Endothelial cell (in vitro differentiated cells): ENCODE measurements at regions not wholly inside any gene's neighbourhood (a gene's known extent, or its start where the extent isn't known, plus 50 kb on each side); places are given as distances from the start of the nearest gene placed in this dataset.

Source experiments
- DNase-seq: peaks from one replicate; pipeline ENCODE4 v3.0.0; 2021; ENCODE audit warnings: low spot score
- H3K27ac Mint-ChIP-seq: one replicate; pipeline ENCODE4 v1.8.0; 2021; ENCODE audit warnings: mixed read lengths, inconsistent platforms; ENCODE audit not compliant: unreplicated experiment
- H3K27me3 Mint-ChIP-seq: one replicate; pipeline ENCODE4 v1.8.0; 2021; ENCODE audit warnings: mild to moderate bottlenecking, moderate library complexity, mixed read lengths, inconsistent platforms; ENCODE audit not compliant: unreplicated experiment
- H3K36me3 Mint-ChIP-seq: one replicate; pipeline ENCODE4 v1.8.0; 2021; ENCODE audit warnings: mild to moderate bottlenecking, low read depth, mixed read lengths, inconsistent platforms; ENCODE audit not compliant: unreplicated experiment
- H3K4me1 Mint-ChIP-seq: one replicate; pipeline ENCODE4 v1.8.0; 2021; ENCODE audit warnings: mild to moderate bottlenecking, mixed read lengths, inconsistent platforms; ENCODE audit not compliant: unreplicated experiment
- H3K4me3 Mint-ChIP-seq: one replicate; pipeline ENCODE4 v1.8.0; 2021; ENCODE audit warnings: mild to moderate bottlenecking, mixed read lengths, inconsistent platforms; ENCODE audit not compliant: unreplicated experiment
- H3K9me3 Mint-ChIP-seq: one replicate; pipeline ENCODE4 v1.8.0; 2021; ENCODE audit warnings: mixed read lengths, inconsistent platforms; ENCODE audit not compliant: unreplicated experiment
- CTCF ChIP-seq: fragments of 200-600 bp; sonication (generic); IDR thresholded peaks from one replicate; pipeline ENCODE4 v1.5.0; 2021; ENCODE audit warnings: antibody characterized with exemption; ENCODE audit not compliant: unreplicated experiment

GRCh38 chrX:10025742-10026493 lies 58.8 kb downstream of the CLDN34 start:
- no peak for DNase-seq
- H3K27ac Mint-ChIP-seq: no peak overlapping the region
- no peak for TF ChIP-seq CTCF
- no peaks in the 10 kb centered on the region for H3K9me3 Mint-ChIP-seq
- H3K27me3 Mint-ChIP-seq: peaks cover 2% of the 10 kb centered on the region
- no peak overlapping the region for H3K4me3 Mint-ChIP-seq
- H3K36me3 Mint-ChIP-seq: peaks cover 8% of the 10 kb centered on the region
- H3K4me1 Mint-ChIP-seq: peaks cover 3% of the 10 kb centered on the region

- TF ChIP-seq CTCF: no peak
- Mint-ChIP-seq H3K9me3 (no peaks in the 10 kb centered on the region), H3K4me1 (peaks cover 2% of the 10 kb centered on the region), H3K36me3 (peaks cover 7% of the 10 kb centered on the region), H3K4me3 (no peak overlapping the region), H3K27me3 (no peaks in the 10 kb centered on the region), H3K27ac (no peak overlapping the region)
- DNase-seq: no peak
Measured at GRCh38 chrX:10028283-10029104, 61.3 kb downstream of the CLDN34 start.

GRCh38 chrX:10030570-10030969 lies 63.4 kb downstream of the CLDN34 start:
- H3K36me3 Mint-ChIP-seq: peaks cover 3% of the 10 kb centered on the region
- TF ChIP-seq CTCF: no peak
- no peak for DNase-seq
- no peak overlapping the region for H3K4me3 Mint-ChIP-seq
- no peak overlapping the region for H3K27ac Mint-ChIP-seq
- H3K27me3 Mint-ChIP-seq: no peaks in the 10 kb centered on the region
- H3K4me1 Mint-ChIP-seq: peaks cover 2% of the 10 kb centered on the region
- no peaks in the 10 kb centered on the region for H3K9me3 Mint-ChIP-seq

- Mint-ChIP-seq H3K9me3 (no peaks in the 10 kb centered on the region), H3K36me3 (peaks cover 3% of the 10 kb centered on the region), H3K27me3 (no peaks in the 10 kb centered on the region), H3K27ac (no peak overlapping the region), H3K4me3 (no peak overlapping the region), H3K4me1 (peaks cover 2% of the 10 kb centered on the region)
- no peak for DNase-seq
- TF ChIP-seq CTCF: no peak
Measured at GRCh38 chrX:10031746-10032145, 64.6 kb downstream of the CLDN34 start.

GRCh38 chrX:10032147-10032546 lies 65.0 kb downstream of the CLDN34 start:
- Mint-ChIP-seq H3K27me3 (no peaks in the 10 kb centered on the region), H3K27ac (no peak overlapping the region)
- TF ChIP-seq CTCF: no peak

More at GRCh38 chrX:10032147-10032546, 65.0 kb downstream of the CLDN34 start:
- DNase-seq: no peak
- Mint-ChIP-seq H3K4me1 (peaks cover 2% of the 10 kb centered on the region), H3K9me3 (no peaks in the 10 kb centered on the region), H3K4me3 (no peak overlapping the region), H3K36me3 (peaks cover 3% of the 10 kb centered on the region)
